Activated naive CD4-positive, alpha-beta T cell treated with anti-CD3 and anti-CD28 coated beads for 36 hours (primary cell): ENCODE measurements at regions not wholly inside any gene's neighbourhood (a gene's known extent, or its start where the extent isn't known, plus 50 kb on each side); places are given as distances from the start of the nearest gene placed in this dataset.

Experiments used
- CTCF ChIA-PET: fragments of 350-600 bp; sonication (Branson Sonifier 250); formaldehyde crosslinking; loops from one replicate; lab custom pipeline; 2021; ENCODE audit warnings: antibody characterized with exemption; lab: Charles Lee
- DNase-seq: peaks from one replicate; pipeline ENCODE4 v3.0.0-alpha.2; 2020
- H3K27ac Mint-ChIP-seq: one replicate; pipeline ENCODE4 v1.8.0; 2021; ENCODE audit warnings: mild to moderate bottlenecking, mixed read lengths
- H3K27me3 Mint-ChIP-seq: one replicate; pipeline ENCODE4 v1.8.0; 2021; ENCODE audit warnings: low read depth, mixed read lengths
- H3K36me3 Mint-ChIP-seq: one replicate; pipeline ENCODE4 v1.8.0; 2021; ENCODE audit warnings: low read depth, mixed read lengths
- H3K4me1 Mint-ChIP-seq: one replicate; pipeline ENCODE4 v1.8.0; 2021; ENCODE audit warnings: low read depth, mixed read lengths
- H3K4me3 Mint-ChIP-seq: one replicate; pipeline ENCODE4 v1.8.0; 2021; ENCODE audit warnings: mild to moderate bottlenecking, moderate library complexity, mixed read lengths
- H3K9me3 Mint-ChIP-seq: one replicate; pipeline ENCODE4 v1.8.0; 2021; ENCODE audit warnings: mixed read lengths
- intact Hi-C: fragments of 100-400 bp; cut with micrococcal nuclease; formaldehyde crosslinking; loops from one replicate; pipeline ENCODE4 v1.15.1; 2023

DNA sequence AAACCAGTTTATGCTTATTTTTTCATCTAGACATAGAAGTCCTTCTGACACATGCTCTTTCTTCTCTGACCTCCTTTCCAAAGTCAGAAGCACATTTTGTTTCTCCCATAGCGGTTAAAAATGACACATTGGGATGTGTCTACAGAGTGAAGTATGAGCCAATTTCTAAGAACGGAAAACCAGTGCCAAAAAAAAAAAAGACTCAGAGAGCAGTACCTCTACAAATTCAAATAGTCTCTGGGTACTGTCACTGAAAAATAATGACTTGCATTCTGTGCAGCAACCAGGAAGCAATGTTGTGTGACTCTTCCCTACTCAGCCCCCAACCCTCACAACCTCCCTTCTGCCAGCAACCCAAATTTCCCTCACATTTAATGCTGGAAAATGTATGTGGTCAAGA lies 145.5 kb upstream of the PMFBP1 start:
- Mint-ChIP-seq H3K36me3 (peaks cover 3% of the 10 kb centered on the region), H3K27ac (no peak overlapping the region), H3K4me1 (no peaks in the 10 kb centered on the region), H3K4me3 (no peak overlapping the region), H3K27me3 (peaks cover 7% of the 10 kb centered on the region), H3K9me3 (peaks cover 11% of the 10 kb centered on the region)
- intact Hi-C loops: no loop called here
- CTCF ChIA-PET: no interaction called here
- DNase-seq: no peak

GRCh38 chr16:72313903-72314302 lies 141.9 kb upstream of the PMFBP1 start:
- H3K4me3 Mint-ChIP-seq: no peak overlapping the region
- DNase-seq: no peak
- intact Hi-C loops: no loop called here
- peaks cover 7% of the 10 kb centered on the region for H3K27me3 Mint-ChIP-seq
- H3K4me1 Mint-ChIP-seq: no peaks in the 10 kb centered on the region
- H3K9me3 Mint-ChIP-seq: no peaks in the 10 kb centered on the region
- CTCF ChIA-PET: no interaction called here
- H3K27ac Mint-ChIP-seq: no peak overlapping the region
- no peaks in the 10 kb centered on the region for H3K36me3 Mint-ChIP-seq

DNA sequence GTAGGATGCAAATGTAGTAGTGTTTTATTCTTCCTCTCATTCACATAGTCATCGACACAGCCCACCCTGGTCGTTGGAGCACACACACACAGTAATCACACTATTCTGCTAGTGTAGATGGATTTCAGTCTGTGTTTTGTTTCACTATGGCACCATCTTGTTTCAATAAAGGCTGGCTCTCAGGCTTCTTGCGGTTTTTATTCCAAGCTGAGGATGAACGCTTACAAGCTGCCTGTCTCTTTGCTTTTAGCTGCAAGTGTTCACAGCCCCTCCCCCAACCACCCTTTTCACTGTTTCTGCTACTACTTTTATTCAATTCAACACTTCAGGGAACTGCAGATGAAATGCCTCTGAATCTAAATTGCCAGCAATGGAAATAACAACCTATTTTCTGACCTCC lies 140.9 kb upstream of the PMFBP1 start:
- Mint-ChIP-seq H3K27me3 (peaks cover 7% of the 10 kb centered on the region), H3K9me3 (peaks cover 2% of the 10 kb centered on the region), H3K27ac (no peak overlapping the region), H3K4me3 (no peak overlapping the region), H3K4me1 (no peaks in the 10 kb centered on the region), H3K36me3 (no peaks in the 10 kb centered on the region)
- intact Hi-C loops: no loop called here
- CTCF ChIA-PET: no interaction called here
- no peak for DNase-seq

- Mint-ChIP-seq H3K4me1 (no peaks in the 10 kb centered on the region), H3K27me3 (peaks cover 3% of the 10 kb centered on the region), H3K9me3 (peaks cover 2% of the 10 kb centered on the region), H3K27ac (no peak overlapping the region), H3K4me3 (no peak overlapping the region), H3K36me3 (no peaks in the 10 kb centered on the region)
- intact Hi-C loops: no loop called here
- DNase-seq: no peak
- CTCF ChIA-PET: no interaction called here
Observed at GRCh38 chr16:72311426-72311825, 139.5 kb upstream of the PMFBP1 start.

- no peaks in the 10 kb centered on the region for H3K27me3 Mint-ChIP-seq
- no peak for DNase-seq
- H3K4me1 Mint-ChIP-seq: no peaks in the 10 kb centered on the region
- peaks cover 5% of the 10 kb centered on the region for H3K9me3 Mint-ChIP-seq
- intact Hi-C loops: no loop called here
- H3K27ac Mint-ChIP-seq: no peak overlapping the region
- CTCF ChIA-PET: no interaction called here
- H3K36me3 Mint-ChIP-seq: peaks cover 2% of the 10 kb centered on the region
- H3K4me3 Mint-ChIP-seq: no peak overlapping the region
Observed at GRCh38 chr16:72309001-72309400, 137.0 kb upstream of the PMFBP1 start.

- no peak overlapping the region for H3K27ac Mint-ChIP-seq
- no peak overlapping the region for H3K4me3 Mint-ChIP-seq
- H3K4me1 Mint-ChIP-seq: no peaks in the 10 kb centered on the region
- intact Hi-C loops: no loop called here
- peaks cover 5% of the 10 kb centered on the region for H3K9me3 Mint-ChIP-seq
- no peak for DNase-seq
- H3K27me3 Mint-ChIP-seq: no peaks in the 10 kb centered on the region
- peaks cover 2% of the 10 kb centered on the region for H3K36me3 Mint-ChIP-seq
- CTCF ChIA-PET: no interaction called here
Observed at GRCh38 chr16:72308396-72308795, 136.4 kb upstream of the PMFBP1 start.

DNA sequence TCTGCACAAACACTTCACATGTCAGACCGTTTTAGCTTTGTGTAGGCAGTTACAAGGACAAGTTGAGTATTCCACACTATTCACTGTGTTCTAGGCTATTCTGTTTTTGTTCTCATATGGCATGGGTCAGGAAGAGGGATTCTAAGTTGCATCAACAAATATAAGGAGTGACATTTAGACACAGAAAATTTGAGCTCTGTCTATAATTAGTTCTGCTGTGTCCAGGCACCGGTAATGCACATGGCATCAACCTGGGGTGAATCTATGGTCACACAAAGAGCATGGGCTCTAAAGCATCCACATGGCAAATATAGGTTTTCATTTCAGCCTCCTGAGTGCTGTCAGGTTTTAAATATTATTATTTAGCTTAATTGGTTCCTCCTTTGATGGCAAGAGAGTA lies 130.4 kb upstream of the PMFBP1 start:
- CTCF ChIA-PET: no interaction called here

DNA sequence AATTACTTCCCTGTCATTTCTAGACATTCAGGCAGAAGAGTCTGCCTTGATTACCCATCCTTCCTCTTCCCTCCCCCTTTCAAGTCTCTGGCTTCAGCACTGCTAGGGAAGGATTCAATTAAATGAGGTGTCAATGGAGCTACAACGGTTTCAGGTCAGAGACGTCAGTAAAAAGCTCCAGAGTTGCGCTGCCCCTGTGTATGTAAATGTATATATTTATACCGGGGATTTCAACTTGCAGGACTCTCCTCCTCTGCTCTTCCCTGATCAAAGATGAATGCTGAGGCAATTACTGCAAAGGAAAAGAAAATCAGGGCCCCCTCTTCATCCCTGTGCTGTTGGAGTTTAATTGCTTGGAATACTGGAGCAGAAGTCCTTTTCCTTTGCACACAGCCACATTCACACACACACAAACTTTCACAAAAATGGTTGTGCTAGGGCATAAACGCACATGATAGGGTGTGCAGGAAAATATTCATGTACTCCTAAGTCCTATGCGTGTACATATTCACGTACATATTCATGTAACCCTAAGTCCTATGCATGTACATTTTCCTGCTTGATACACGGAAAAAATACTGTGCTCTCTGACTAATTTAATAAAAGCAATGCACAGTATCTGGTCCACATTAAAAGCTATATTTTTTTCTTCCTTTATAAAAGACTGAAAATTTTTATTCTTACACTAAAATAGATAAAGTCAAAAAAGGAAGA lies 129.7 kb upstream of the PMFBP1 start:
- CTCF ChIA-PET: interaction anchor here (0.6 kb wide), 1 partner anchor 32 kb away, joined by 3 read pairs; no protein-coding TSS in a partner anchor
- H3K27ac Mint-ChIP-seq: no peak overlapping the region
- no peaks in the 10 kb centered on the region for H3K4me1 Mint-ChIP-seq
- peaks cover 4% of the 10 kb centered on the region for H3K9me3 Mint-ChIP-seq
- intact Hi-C loops: no loop called here
- no peak for DNase-seq
- H3K4me3 Mint-ChIP-seq: no peak overlapping the region
- peaks cover 2% of the 10 kb centered on the region for H3K36me3 Mint-ChIP-seq
- H3K27me3 Mint-ChIP-seq: no peaks in the 10 kb centered on the region

More for the DNA sequence above, 130.4 kb upstream of the PMFBP1 start:
- Mint-ChIP-seq H3K4me1 (no peaks in the 10 kb centered on the region), H3K27ac (no peak overlapping the region), H3K4me3 (no peak overlapping the region), H3K36me3 (peaks cover 2% of the 10 kb centered on the region), H3K27me3 (no peaks in the 10 kb centered on the region), H3K9me3 (peaks cover 4% of the 10 kb centered on the region)
- intact Hi-C loops: no loop called here
- DNase-seq: no peak

DNA sequence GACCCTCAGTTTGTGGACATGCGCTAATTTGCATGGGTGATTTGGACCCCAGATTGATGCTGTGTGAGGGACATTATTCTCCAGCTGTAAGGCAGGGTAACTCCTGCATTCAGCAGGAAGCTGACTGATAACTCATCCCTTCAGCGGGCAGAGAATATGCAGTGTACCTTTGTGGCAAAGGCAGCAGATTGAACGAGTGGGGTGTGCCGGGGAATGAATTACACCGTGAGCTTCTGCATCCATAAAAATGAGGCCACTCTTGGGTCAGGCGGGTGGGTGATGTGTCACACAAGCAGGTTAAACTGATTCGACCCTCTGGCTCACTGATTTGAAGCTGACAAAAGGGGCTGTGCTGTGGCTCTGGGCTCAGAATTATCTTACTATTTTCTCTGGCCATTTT lies 128.9 kb upstream of the PMFBP1 start:
- Mint-ChIP-seq H3K4me3 (no peak overlapping the region), H3K27ac (no peak overlapping the region), H3K36me3 (peaks cover under 1% of the 10 kb centered on the region), H3K4me1 (no peaks in the 10 kb centered on the region), H3K9me3 (peaks cover 4% of the 10 kb centered on the region), H3K27me3 (no peaks in the 10 kb centered on the region)
- CTCF ChIA-PET: interaction anchor here (0.7 kb wide), 1 partner anchor 49 kb away, joined by 4 read pairs; no protein-coding TSS in a partner anchor
- DNase-seq: no peak
- intact Hi-C loops: no loop called here

DNA sequence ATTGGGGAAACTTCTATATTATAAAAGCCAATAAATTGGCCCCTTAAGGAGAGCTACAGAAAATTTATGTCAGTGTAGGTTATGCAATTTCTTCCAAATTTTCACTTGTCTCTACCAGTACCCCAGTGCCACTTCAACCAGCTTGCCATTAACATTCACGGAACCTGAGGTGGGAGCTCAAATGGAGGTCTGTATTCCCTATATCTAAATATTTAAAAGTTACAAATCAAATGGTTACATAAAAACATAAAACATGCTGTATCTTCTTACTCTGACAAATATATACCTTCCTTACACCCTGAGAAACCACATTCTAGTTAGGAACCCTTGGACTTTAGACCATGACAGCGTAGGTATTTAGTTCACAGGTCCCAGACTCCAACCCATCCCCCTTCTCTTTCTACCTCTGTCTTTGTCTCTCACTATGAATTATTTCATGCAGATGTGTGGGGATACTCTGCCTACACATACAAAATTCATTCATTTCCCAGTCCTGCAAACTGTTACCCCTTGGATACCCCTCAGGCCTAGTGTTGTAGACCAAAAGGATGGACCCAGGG lies 127.8 kb upstream of the PMFBP1 start:
- intact Hi-C loops: no loop called here
- H3K4me1 Mint-ChIP-seq: no peaks in the 10 kb centered on the region
- no peaks in the 10 kb centered on the region for H3K36me3 Mint-ChIP-seq

DNA sequence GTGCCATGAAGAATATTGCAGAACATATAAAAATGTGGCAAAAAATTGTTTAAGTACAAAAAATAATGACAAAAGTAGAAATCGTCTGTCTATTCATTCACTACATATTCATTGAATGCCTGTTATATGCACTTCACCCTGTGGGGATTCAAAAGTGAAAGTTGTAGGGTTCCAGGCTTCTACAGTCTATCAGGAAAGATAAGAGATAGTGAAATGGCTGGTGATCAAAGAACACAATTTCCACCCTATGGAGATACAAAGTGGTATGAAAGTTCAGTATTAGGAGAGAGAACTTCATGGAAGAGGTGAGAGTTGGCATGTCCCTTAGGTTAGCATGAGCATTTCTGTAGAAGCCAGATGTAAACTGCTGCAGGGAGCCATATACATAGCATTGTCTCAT lies 127.0 kb upstream of the PMFBP1 start:
- H3K9me3 Mint-ChIP-seq: no peaks in the 10 kb centered on the region
- CTCF ChIA-PET: no interaction called here
- no peaks in the 10 kb centered on the region for H3K4me1 Mint-ChIP-seq
- H3K27me3 Mint-ChIP-seq: no peaks in the 10 kb centered on the region
- no peak for DNase-seq
- H3K27ac Mint-ChIP-seq: no peak overlapping the region
- no peaks in the 10 kb centered on the region for H3K36me3 Mint-ChIP-seq
- H3K4me3 Mint-ChIP-seq: no peak overlapping the region
- intact Hi-C loops: no loop called here

More for the DNA sequence above, 127.8 kb upstream of the PMFBP1 start:
- H3K27ac Mint-ChIP-seq: no peak overlapping the region
- no peak overlapping the region for H3K4me3 Mint-ChIP-seq
- no peaks in the 10 kb centered on the region for H3K27me3 Mint-ChIP-seq
- CTCF ChIA-PET: no interaction called here
- H3K9me3 Mint-ChIP-seq: peaks cover 2% of the 10 kb centered on the region
- DNase-seq: no peak

GRCh38 chr16:72295914-72296313 lies 124.0 kb upstream of the PMFBP1 start:
- intact Hi-C loops: no loop called here
- H3K4me3 Mint-ChIP-seq: no peak overlapping the region
- CTCF ChIA-PET: interaction anchor here (0.7 kb wide), 1 partner anchor 1811 kb away, joined by 3 read pairs; no protein-coding TSS in a partner anchor
- H3K36me3 Mint-ChIP-seq: no peaks in the 10 kb centered on the region
- H3K9me3 Mint-ChIP-seq: no peaks in the 10 kb centered on the region
- no peak overlapping the region for H3K27ac Mint-ChIP-seq
- no peak for DNase-seq
- no peaks in the 10 kb centered on the region for H3K27me3 Mint-ChIP-seq
- H3K4me1 Mint-ChIP-seq: no peaks in the 10 kb centered on the region

- Mint-ChIP-seq H3K27ac (no peak overlapping the region), H3K27me3 (no peaks in the 10 kb centered on the region), H3K9me3 (no peaks in the 10 kb centered on the region), H3K4me1 (no peaks in the 10 kb centered on the region), H3K4me3 (no peak overlapping the region), H3K36me3 (no peaks in the 10 kb centered on the region)
- CTCF ChIA-PET: interaction anchor here (0.6 kb wide), 1 partner anchor 541 kb away, joined by 3 read pairs; no protein-coding TSS in a partner anchor
- intact Hi-C loops: no loop called here
- no peak for DNase-seq
Observed at GRCh38 chr16:72291531-72291981, 119.6 kb upstream of the PMFBP1 start.
